22Rv1 (cell line): ENCODE measurements at regions not wholly inside any gene's neighbourhood (a gene's known extent, or its start where the extent isn't known, plus 50 kb on each side); places are given as distances from the start of the nearest gene placed in this dataset.

Experiments
- CTCF ChIP-seq: fragments of 450-650 bp; IDR thresholded peaks from 2 replicates; pipeline ENCODE4 v1.5.1; 2017; ENCODE audit warnings: mild to moderate bottlenecking
- ZFX ChIP-seq: fragments of 450-650 bp; IDR thresholded peaks from 2 replicates; pipeline ENCODE4 v1.6.1; 2017; ENCODE audit warnings: antibody characterized with exemption, borderline replicate concordance

- no peak for TF ChIP-seq CTCF
- TF ChIP-seq ZFX: no peak
Measured at GRCh38 chr6:44666324-44666723, 278.8 kb downstream of the CDC5L start.
